OCI-LY1 (cell line): ENCODE measurements at regions not wholly inside any gene's neighbourhood (a gene's known extent, or its start where the extent isn't known, plus 50 kb on each side); places are given as distances from the start of the nearest gene placed in this dataset.

Experiments
- H2AFZ ChIP-seq: fragments of 200-600 bp; sonication (generic), shearing (Covaris generic); 2 replicates; pipeline ENCODE4 v1.6.0; 2014; ENCODE audit warnings: antibody characterized with exemption, mild to moderate bottlenecking, low read length
- H3F3A ChIP-seq: fragments of 200-600 bp; sonication (generic), shearing (Covaris generic); 2 replicates; pipeline ENCODE4 v1.6.0; 2014; ENCODE audit warnings: mild to moderate bottlenecking, antibody characterized with exemption, low read length, moderate library complexity; ENCODE audit not compliant: insufficient read depth
- H3K27ac ChIP-seq: fragments of 200-600 bp; sonication (generic); 2 replicates; pipeline ENCODE4 v1.5.1; 2014; ENCODE audit warnings: low read length, mixed run types, mild to moderate bottlenecking, low read depth; ENCODE audit not compliant: poor library complexity, severe bottlenecking
- H3K27me3 ChIP-seq: fragments of 200-600 bp; sonication (generic); 2 replicates; pipeline ENCODE4 v1.6.0; 2014; ENCODE audit warnings: antibody characterized with exemption, mild to moderate bottlenecking, low read length, moderate library complexity; ENCODE audit not compliant: insufficient read depth
- H3K36me3 ChIP-seq: fragments of 200-600 bp; sonication (generic); 2 replicates; pipeline ENCODE4 v1.6.1; 2014; ENCODE audit warnings: mild to moderate bottlenecking, antibody characterized with exemption, low read length, moderate library complexity, mixed read lengths; ENCODE audit not compliant: insufficient read depth
- H3K4me1 ChIP-seq: fragments of 200-600 bp; sonication (generic); 2 replicates; pipeline ENCODE4 v1.5.1; 2014; ENCODE audit warnings: mild to moderate bottlenecking, low read length, moderate library complexity; ENCODE audit not compliant: insufficient read depth, severe bottlenecking
- H3K4me2 ChIP-seq: fragments of 200-600 bp; sonication (generic), shearing (Covaris generic); 2 replicates; pipeline ENCODE4 v1.6.1; 2014; ENCODE audit warnings: low read length
- H3K4me3 ChIP-seq: fragments of 200-600 bp; sonication (generic); 2 replicates; pipeline ENCODE4 v1.5.1; 2014; ENCODE audit warnings: low read length, low read depth, mild to moderate bottlenecking, mixed read lengths; ENCODE audit not compliant: poor library complexity, severe bottlenecking
- H3K79me2 ChIP-seq: fragments of 200-600 bp; shearing (Covaris generic); 2 replicates; pipeline ENCODE4 v1.6.1; 2016; ENCODE audit warnings: mixed run types, low read length, mixed read lengths; ENCODE audit not compliant: insufficient read depth
- H3K9ac ChIP-seq: fragments of 200-600 bp; sonication (generic), shearing (Covaris generic); 2 replicates; pipeline ENCODE4 v1.6.1; 2014; ENCODE audit warnings: mild to moderate bottlenecking, low read length, mixed read lengths
- H3K9me2 ChIP-seq: fragments of 200-600 bp; sonication (generic), shearing (Covaris generic); 2 replicates; pipeline ENCODE4 v1.6.1; 2014; ENCODE audit warnings: low read depth, mild to moderate bottlenecking, low read length, mixed read lengths
- H3K9me3 ChIP-seq: fragments of 200-600 bp; shearing (Covaris generic); 2 replicates; pipeline ENCODE4 v1.6.1; 2014; ENCODE audit warnings: low read length, mixed read lengths
- H4K20me1 ChIP-seq: fragments of 200-600 bp; sonication (generic), shearing (Covaris generic); 2 replicates; pipeline ENCODE4 v1.6.0; 2016; ENCODE audit warnings: mild to moderate bottlenecking, low read length; ENCODE audit not compliant: insufficient read depth
- EZH2 ChIP-seq: fragments of 200-600 bp; sonication (generic), shearing (Covaris generic); IDR thresholded peaks from 2 replicates; pipeline ENCODE4 v1.8.0; 2017; ENCODE audit warnings: borderline replicate concordance, mixed run types, mild to moderate bottlenecking, antibody characterized with exemption, low read length, moderate library complexity, mixed read lengths
- TF ChIP-seq, protein P1 (sequence below): fragments of 200-600 bp; sonication (generic), shearing (Covaris generic); IDR thresholded peaks from 2 replicates; pipeline ENCODE4 v1.5.1; 2017; ENCODE audit warnings: mild to moderate bottlenecking, antibody characterized with exemption, low read length, moderate library complexity, mixed read lengths

DNA sequence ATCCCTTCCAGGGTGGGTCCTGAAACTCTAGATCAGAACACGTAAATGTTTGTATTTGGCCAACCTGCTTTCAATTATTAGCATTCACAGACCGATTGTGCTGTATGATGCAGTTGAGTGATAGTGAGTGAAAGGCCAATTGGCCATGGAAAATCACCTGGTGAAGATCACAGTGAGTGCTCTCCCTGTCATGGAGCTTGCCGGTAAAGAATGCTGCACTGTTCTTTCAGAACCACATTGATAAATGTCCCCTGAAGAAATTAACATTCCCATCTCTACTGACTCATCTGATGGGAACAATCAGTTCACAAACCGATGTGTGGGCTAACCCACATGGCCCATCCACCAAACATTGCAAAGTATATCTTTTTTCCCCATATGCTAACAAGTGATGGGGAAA lies 324.8 kb upstream of the TBL1XR1 start:
- Histone ChIP-seq H3K4me3 (no peak overlapping the region), H3K9me2 (no peaks in the 10 kb centered on the region), H3K27ac (no peak overlapping the region), H3K36me3 (no peaks in the 10 kb centered on the region), H4K20me1 (no peaks in the 10 kb centered on the region), H3K9ac (no peak overlapping the region), H3K9me3 (no peaks in the 10 kb centered on the region), H3K4me2 (no peak overlapping the region), H2AFZ (no peak overlapping the region), H3K4me1 (no peaks in the 10 kb centered on the region), H3K27me3 (no peaks in the 10 kb centered on the region), H3K79me2 (no peaks in the 10 kb centered on the region), H3F3A (no peaks in the 10 kb centered on the region)
- no peak for TF ChIP-seq EZH2
- TF ChIP-seq, protein P1, sequence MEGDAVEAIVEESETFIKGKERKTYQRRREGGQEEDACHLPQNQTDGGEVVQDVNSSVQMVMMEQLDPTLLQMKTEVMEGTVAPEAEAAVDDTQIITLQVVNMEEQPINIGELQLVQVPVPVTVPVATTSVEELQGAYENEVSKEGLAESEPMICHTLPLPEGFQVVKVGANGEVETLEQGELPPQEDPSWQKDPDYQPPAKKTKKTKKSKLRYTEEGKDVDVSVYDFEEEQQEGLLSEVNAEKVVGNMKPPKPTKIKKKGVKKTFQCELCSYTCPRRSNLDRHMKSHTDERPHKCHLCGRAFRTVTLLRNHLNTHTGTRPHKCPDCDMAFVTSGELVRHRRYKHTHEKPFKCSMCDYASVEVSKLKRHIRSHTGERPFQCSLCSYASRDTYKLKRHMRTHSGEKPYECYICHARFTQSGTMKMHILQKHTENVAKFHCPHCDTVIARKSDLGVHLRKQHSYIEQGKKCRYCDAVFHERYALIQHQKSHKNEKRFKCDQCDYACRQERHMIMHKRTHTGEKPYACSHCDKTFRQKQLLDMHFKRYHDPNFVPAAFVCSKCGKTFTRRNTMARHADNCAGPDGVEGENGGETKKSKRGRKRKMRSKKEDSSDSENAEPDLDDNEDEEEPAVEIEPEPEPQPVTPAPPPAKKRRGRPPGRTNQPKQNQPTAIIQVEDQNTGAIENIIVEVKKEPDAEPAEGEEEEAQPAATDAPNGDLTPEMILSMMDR = no peak

DNA sequence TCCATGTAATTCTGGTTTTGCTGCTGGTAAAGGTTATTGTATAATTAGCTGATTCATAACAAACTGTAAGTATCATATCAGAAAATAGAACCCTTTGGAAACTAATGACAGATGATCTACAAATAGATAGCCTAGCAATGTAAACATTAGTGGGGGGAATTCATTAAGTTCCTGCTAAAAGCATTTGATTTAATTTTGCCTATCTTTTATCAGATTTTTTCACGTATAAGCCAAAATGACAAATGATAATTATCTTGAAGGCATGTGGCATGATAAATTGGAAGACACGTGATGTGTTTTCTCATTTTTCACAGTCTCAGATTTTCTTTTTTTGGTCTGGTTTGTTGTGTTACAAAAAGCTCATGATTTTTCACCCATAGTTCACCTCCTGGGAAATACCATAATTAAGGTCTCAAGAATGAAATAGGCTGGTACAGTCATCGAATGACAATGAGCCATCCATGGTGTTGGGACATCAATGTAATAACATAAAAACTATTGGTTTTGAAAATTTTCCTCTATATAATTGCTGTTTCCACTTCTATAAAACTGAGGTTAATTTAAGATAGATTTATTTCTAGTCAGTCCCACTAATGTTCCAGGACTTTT lies 325.9 kb upstream of the TBL1XR1 start:
- Histone ChIP-seq H3K9me3 (no peaks in the 10 kb centered on the region), H3K9ac (no peak overlapping the region)

DNA sequence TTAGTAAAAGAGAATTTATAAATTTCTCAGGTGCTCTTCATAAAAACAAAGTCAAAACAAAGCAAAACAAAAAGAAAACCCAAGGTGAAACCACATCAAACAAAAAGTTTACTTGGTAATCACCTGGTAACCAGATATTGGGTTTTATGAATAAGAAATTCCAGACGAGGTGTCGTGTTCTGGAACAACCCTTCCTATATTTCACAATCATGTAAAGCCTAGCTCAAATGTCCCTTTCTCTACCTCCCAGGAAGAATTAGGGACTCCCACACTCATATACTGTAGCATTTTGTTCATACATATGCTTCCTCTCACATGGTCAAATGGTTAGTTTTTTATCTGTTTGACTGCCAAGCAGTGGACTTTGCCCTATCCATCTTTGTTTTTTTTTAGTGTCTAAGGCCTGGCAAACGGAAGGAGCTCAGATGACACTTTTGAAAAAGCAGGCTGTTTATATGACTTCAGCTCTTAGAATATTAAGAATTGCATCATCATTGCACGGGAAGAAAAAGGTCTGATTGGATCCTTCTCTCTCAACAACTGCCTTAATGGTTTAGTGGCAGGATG lies 326.7 kb upstream of the TBL1XR1 start:
- H3K9me3 ChIP-seq = no peaks in the 10 kb centered on the region
- no peak for TF ChIP-seq EZH2
- TF ChIP-seq, protein P1 = no peak
- no peaks in the 10 kb centered on the region for H3K27me3 ChIP-seq
- no peaks in the 10 kb centered on the region for H3K4me1 ChIP-seq
- H3K4me2 ChIP-seq = no peak overlapping the region
- no peaks in the 10 kb centered on the region for H3K79me2 ChIP-seq
- H4K20me1 ChIP-seq = no peaks in the 10 kb centered on the region
- H3K27ac ChIP-seq = no peak overlapping the region
- H3F3A ChIP-seq = no peaks in the 10 kb centered on the region
- H3K9me2 ChIP-seq = no peaks in the 10 kb centered on the region
- H3K9ac ChIP-seq = no peak overlapping the region
- H3K36me3 ChIP-seq = no peaks in the 10 kb centered on the region
- H2AFZ ChIP-seq = no peak overlapping the region
- H3K4me3 ChIP-seq = no peak overlapping the region

More for the DNA sequence above, 325.9 kb upstream of the TBL1XR1 start:
- H3K4me3 ChIP-seq = no peak overlapping the region
- no peaks in the 10 kb centered on the region for H4K20me1 ChIP-seq
- H2AFZ ChIP-seq = no peak overlapping the region
- TF ChIP-seq, protein P1 = no peak
- no peak for TF ChIP-seq EZH2
- H3F3A ChIP-seq = no peaks in the 10 kb centered on the region
- H3K27me3 ChIP-seq = no peaks in the 10 kb centered on the region
- H3K79me2 ChIP-seq = no peaks in the 10 kb centered on the region
- no peak overlapping the region for H3K27ac ChIP-seq
- H3K4me1 ChIP-seq = no peaks in the 10 kb centered on the region
- H3K9me2 ChIP-seq = no peaks in the 10 kb centered on the region
- H3K4me2 ChIP-seq = no peak overlapping the region
- H3K36me3 ChIP-seq = no peaks in the 10 kb centered on the region
